Naive B cell (primary cell): ENCODE measurements at regions not wholly inside any gene's neighbourhood (a gene's known extent, or its start where the extent isn't known, plus 50 kb on each side); places are given as distances from the start of the nearest gene placed in this dataset.
A peak's percentile ranks its signal among the peaks of the same experiment; 100 is the strongest.

Source experiments
- ATAC-seq, 2 donors: fragments of 150-1000 bp; cut with Tn5 transposase; 2 replicates each; pipeline ENCODE4 v1.10.0; 2021; ENCODE audit warnings: low read depth in 2 of 2, mild to moderate bottlenecking in 2 of 2, moderate library complexity in 2 of 2
- DNase-seq: peaks from one replicate; pipeline ENCODE4 v3.0.0; 2022
- H3K27ac Mint-ChIP-seq, 6 donors: one replicate each; pipeline ENCODE4 v1.8.0; 2020 to 2022; ENCODE audit warnings: mild to moderate bottlenecking in 6 of 6, mixed read lengths in 6 of 6, moderate library complexity in 5 of 6, inconsistent platforms in 2 of 6
- H3K27me3 Mint-ChIP-seq, 3 donors: one replicate each; pipeline ENCODE4 v1.8.0; 2021 to 2022; ENCODE audit warnings: mixed read lengths in 3 of 3, mild to moderate bottlenecking in 1 of 3
- H3K36me3 Mint-ChIP-seq, 2 donors: one replicate each; pipeline ENCODE4 v1.8.0; 2020 to 2022; ENCODE audit warnings: mixed read lengths in 2 of 2, inconsistent platforms in 1 of 2, mild to moderate bottlenecking in 1 of 2
- H3K4me1 Mint-ChIP-seq, 3 donors: one replicate each; pipeline ENCODE4 v1.8.0; 2020 to 2022; ENCODE audit warnings: mixed read lengths in 3 of 3, inconsistent platforms in 1 of 3, mild to moderate bottlenecking in 1 of 3, moderate library complexity in 1 of 3
- H3K4me3 Mint-ChIP-seq, 8 donors: one replicate each; pipeline ENCODE4 v1.8.0; 2020 to 2022; ENCODE audit warnings: mild to moderate bottlenecking in 8 of 8, mixed read lengths in 8 of 8, moderate library complexity in 8 of 8, inconsistent platforms in 2 of 8
- H3K9me3 Mint-ChIP-seq, 7 donors: one replicate each; pipeline ENCODE4 v1.8.0; 2020 to 2022; ENCODE audit warnings: mixed read lengths in 7 of 7, mild to moderate bottlenecking in 5 of 7, inconsistent platforms in 2 of 7, moderate library complexity in 1 of 7

DNA sequence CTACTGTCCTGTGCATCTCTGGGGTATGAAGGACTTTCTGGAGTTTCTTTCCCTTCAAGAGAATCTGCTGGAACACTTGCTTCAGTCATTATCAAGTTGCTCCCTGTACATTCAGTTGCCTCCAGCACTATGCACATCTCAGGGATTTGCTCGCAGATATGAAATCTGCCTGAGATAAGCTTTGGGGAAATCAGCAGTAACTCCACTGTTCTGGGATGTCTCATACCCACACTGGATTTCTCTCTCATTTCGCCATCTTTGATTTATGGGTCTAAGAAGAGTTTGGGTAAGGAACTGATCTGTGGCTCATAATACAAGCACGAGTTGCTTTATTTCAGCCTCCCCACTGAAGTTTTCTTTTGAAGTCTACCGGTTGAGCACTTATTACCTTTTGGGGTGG, 585.6 kb downstream of the PSAT1 start:
- ATAC-seq (no peak), DNase-seq (no peak)
- H3K9me3 Mint-ChIP-seq: peaks cover 0 to 3% (median 0%) of the 10 kb centered on the region in 7 donors
- H3K36me3 Mint-ChIP-seq: no peaks in the 10 kb centered on the region
- no peaks in the 10 kb centered on the region for H3K4me1 Mint-ChIP-seq
- no peak overlapping the region for H3K27ac Mint-ChIP-seq
- no peak overlapping the region for H3K4me3 Mint-ChIP-seq
- H3K27me3 Mint-ChIP-seq: peaks cover 0 to 14% (median 4%) of the 10 kb centered on the region in 3 donors

DNA sequence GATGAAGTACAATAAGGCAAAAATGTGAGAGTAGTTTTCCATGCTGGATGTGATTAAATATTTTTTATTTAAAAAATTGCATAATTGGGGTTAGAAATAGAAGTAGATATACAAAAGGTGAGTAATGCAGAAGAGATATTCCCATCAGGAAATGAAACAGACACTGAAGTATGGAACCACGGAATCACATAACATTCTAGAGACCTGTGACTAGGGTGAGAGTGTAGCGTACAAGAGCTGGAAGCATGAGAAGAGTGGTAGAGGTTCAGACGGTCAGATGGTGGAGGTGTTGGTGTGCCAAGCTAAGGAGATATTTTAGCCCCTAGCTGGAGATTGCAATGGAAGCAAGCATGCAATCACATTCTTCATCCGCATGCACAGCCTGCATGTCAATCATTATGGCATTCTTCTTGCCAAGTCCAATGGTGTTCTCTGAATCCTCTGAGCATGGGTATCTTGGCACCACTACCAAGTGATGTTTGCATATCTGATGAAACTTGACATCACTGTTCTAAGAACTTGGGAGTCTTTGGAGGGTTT, 587.8 kb downstream of the PSAT1 start:
- H3K4me1 Mint-ChIP-seq: no peaks in the 10 kb centered on the region
- no peak overlapping the region for H3K4me3 Mint-ChIP-seq
- DNase-seq (no peak), ATAC-seq (no peak)
- no peaks in the 10 kb centered on the region for H3K36me3 Mint-ChIP-seq
- peaks cover 0 to 14% (median 4%) of the 10 kb centered on the region in 3 donors for H3K27me3 Mint-ChIP-seq
- no peak overlapping the region for H3K27ac Mint-ChIP-seq
- peaks cover 0 to 3% (median 0%) of the 10 kb centered on the region in 7 donors for H3K9me3 Mint-ChIP-seq

- ATAC-seq: no peak
- no peak for DNase-seq
- Mint-ChIP-seq H3K36me3 (no peaks in the 10 kb centered on the region), H3K9me3 (peaks cover 0 to 10% (median 3%) of the 10 kb centered on the region in 7 donors), H3K4me3 (no peak overlapping the region), H3K27ac (no peak overlapping the region), H3K27me3 (peaks cover 0 to 5% (median 5%) of the 10 kb centered on the region in 3 donors), H3K4me1 (no peaks in the 10 kb centered on the region)
Measured at GRCh38 chr9:78892182-78892581, 595.3 kb downstream of the PSAT1 start.

DNA sequence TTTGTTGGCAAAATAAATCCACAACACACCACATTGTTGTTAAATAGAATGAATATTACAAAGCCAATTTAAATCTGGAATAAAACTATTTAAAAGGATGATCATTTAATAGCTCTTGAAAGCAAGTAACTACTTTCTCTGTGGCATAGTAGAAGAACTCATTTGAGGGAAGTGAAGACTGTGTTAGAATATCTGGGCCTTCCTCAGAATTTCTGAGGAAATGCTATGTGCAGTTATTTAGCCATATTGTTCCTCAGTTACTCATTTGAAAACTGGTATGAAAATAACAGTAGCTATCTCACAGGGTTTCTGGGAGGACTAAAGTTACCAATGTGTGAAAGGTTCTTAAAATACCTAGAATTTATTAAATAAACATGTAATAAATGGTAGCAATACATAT, 595.8 kb downstream of the PSAT1 start:
- ATAC-seq (no peak), DNase-seq (no peak)
- H3K36me3 Mint-ChIP-seq: no peaks in the 10 kb centered on the region
- H3K27ac Mint-ChIP-seq: no peak overlapping the region
- H3K9me3 Mint-ChIP-seq: peaks cover 0 to 10% (median 3%) of the 10 kb centered on the region in 7 donors
- peaks cover 0 to 5% (median 5%) of the 10 kb centered on the region in 3 donors for H3K27me3 Mint-ChIP-seq
- no peaks in the 10 kb centered on the region for H3K4me1 Mint-ChIP-seq
- no peak overlapping the region for H3K4me3 Mint-ChIP-seq

GRCh38 chr9:78893774-78894401, 597.0 kb downstream of the PSAT1 start:
- no peaks in the 10 kb centered on the region for H3K4me1 Mint-ChIP-seq
- no peaks in the 10 kb centered on the region for H3K36me3 Mint-ChIP-seq

DNA sequence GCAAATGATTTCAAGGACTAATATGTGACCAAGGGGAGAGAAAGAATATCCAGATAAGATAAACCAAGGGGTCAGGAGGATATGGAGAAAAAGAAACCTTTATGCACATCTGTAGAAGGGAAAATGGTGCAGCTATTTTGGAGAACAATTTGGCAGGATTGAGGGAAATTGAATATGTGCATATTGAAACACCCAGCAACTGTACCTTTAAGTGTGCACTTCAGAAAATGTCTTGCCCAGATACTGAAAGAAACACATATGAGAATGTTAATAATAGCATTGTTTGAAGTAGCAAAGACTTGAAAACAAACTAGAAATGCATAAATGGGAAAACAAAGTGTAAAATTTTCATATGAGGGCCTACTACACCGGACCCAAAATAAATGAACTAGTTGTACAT, 599.6 kb downstream of the PSAT1 start:
- Mint-ChIP-seq H3K4me1 (no peaks in the 10 kb centered on the region), H3K9me3 (no peaks in the 10 kb centered on the region), H3K27ac (no peak overlapping the region), H3K36me3 (no peaks in the 10 kb centered on the region), H3K27me3 (peaks cover 0 to 5% (median 5%) of the 10 kb centered on the region in 3 donors), H3K4me3 (no peak overlapping the region)
- ATAC-seq (no peak), DNase-seq (no peak)

More at GRCh38 chr9:78893774-78894401, 597.0 kb downstream of the PSAT1 start:
- ATAC-seq (no peak), DNase-seq (no peak)
- no peak overlapping the region for H3K27ac Mint-ChIP-seq
- H3K27me3 Mint-ChIP-seq: peaks cover 0 to 5% (median 5%) of the 10 kb centered on the region in 3 donors
- H3K9me3 Mint-ChIP-seq: peaks cover 0 to 10% (median 2%) of the 10 kb centered on the region in 7 donors
- H3K4me3 Mint-ChIP-seq: no peak overlapping the region

- Mint-ChIP-seq H3K36me3 (no peaks in the 10 kb centered on the region), H3K4me1 (no peaks in the 10 kb centered on the region), H3K4me3 (no peak overlapping the region), H3K27ac (no peak overlapping the region), H3K27me3 (peaks cover 0 to 10% (median 5%) of the 10 kb centered on the region in 3 donors), H3K9me3 (no peaks in the 10 kb centered on the region)
- DNase-seq: no peak
- ATAC-seq: no peak
Measured at GRCh38 chr9:78898234-78898633, 601.3 kb downstream of the PSAT1 start.

DNA sequence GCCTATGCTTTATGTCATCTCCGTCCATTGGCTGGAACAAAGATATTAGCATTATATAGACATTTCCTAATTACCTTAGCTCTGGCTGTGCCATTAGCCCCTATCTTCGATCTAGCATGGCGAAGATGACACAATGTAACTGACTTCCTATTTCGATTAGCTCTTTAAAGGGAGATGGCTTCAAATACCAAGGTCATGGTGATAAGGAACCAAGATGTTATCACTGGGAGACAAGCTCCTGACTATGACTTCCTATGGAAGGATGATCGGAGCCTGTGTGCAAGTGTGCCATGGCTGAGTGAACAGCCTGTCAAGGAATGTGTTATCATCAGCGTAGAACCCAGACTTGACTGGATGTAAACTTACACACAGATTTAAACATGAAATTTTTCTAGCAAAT, 602.1 kb downstream of the PSAT1 start:
- Mint-ChIP-seq H3K4me1 (no peaks in the 10 kb centered on the region), H3K36me3 (no peaks in the 10 kb centered on the region), H3K4me3 (no peak overlapping the region), H3K27me3 (peaks cover 0 to 10% (median 3%) of the 10 kb centered on the region in 3 donors), H3K27ac (no peak overlapping the region), H3K9me3 (no peaks in the 10 kb centered on the region)
- DNase-seq (no peak), ATAC-seq (no peak)

- H3K9me3 Mint-ChIP-seq: peaks cover 0 to 3% (median 0%) of the 10 kb centered on the region in 7 donors
- no peak overlapping the region for H3K4me3 Mint-ChIP-seq
- H3K4me1 Mint-ChIP-seq: no peaks in the 10 kb centered on the region
- H3K27me3 Mint-ChIP-seq: peaks cover 0 to 10% (median 0%) of the 10 kb centered on the region in 3 donors
- ATAC-seq (no peak), DNase-seq (no peak)
- H3K36me3 Mint-ChIP-seq: no peaks in the 10 kb centered on the region
- H3K27ac Mint-ChIP-seq: no peak overlapping the region
Measured at GRCh38 chr9:78900500-78900899, 603.6 kb downstream of the PSAT1 start.

GRCh38 chr9:78902051-78902450, 605.1 kb downstream of the PSAT1 start:
- no peak for ATAC-seq
- Mint-ChIP-seq H3K4me1 (no peaks in the 10 kb centered on the region), H3K9me3 (peaks cover 0 to 3% (median 0%) of the 10 kb centered on the region in 7 donors), H3K27me3 (peaks cover 0 to 6% (median 5%) of the 10 kb centered on the region in 3 donors), H3K36me3 (no peaks in the 10 kb centered on the region), H3K27ac (no peak overlapping the region), H3K4me3 (no peak overlapping the region)
- no peak for DNase-seq

GRCh38 chr9:78903581-78903980, 606.7 kb downstream of the PSAT1 start:
- DNase-seq: no peak
- Mint-ChIP-seq H3K4me3 (no peak overlapping the region), H3K27me3 (peaks cover 0 to 6% (median 5%) of the 10 kb centered on the region in 3 donors), H3K9me3 (peaks cover 0 to 6% (median 2%) of the 10 kb centered on the region in 7 donors), H3K4me1 (no peaks in the 10 kb centered on the region), H3K27ac (no peak overlapping the region), H3K36me3 (peaks cover 0 to 4% of the 10 kb centered on the region in 2 donors)
- no peak for ATAC-seq

- Mint-ChIP-seq H3K27ac (no peak overlapping the region), H3K9me3 (peaks cover 0 to 7% (median 4%) of the 10 kb centered on the region in 7 donors), H3K27me3 (peaks cover 0 to 9% (median 5%) of the 10 kb centered on the region in 3 donors), H3K4me1 (no peaks in the 10 kb centered on the region), H3K36me3 (peaks cover 0 to 7% of the 10 kb centered on the region in 2 donors), H3K4me3 (no peak overlapping the region)
- ATAC-seq (no peak), DNase-seq (no peak)
Measured at GRCh38 chr9:78904686-78905085, 607.8 kb downstream of the PSAT1 start.

DNA sequence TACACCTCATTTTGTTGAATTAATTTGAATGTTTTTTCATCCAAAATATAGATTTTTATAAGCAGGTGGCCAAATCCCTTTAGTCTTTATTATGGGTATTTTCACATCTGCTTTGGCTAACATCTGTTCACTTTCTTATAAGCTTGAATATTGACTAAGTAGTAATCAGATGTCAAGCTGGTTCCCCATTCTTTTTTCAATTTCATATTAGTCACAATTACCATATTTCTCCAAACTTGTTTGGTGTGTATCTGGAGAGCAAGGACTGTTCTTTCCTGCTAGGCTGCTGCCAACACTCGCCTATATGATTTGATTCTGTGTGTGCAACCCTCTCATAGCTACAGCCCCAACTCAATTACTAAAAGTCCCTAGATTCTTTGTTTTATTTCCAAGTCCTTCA, 608.5 kb downstream of the PSAT1 start:
- H3K36me3 Mint-ChIP-seq: peaks cover 0 to 7% of the 10 kb centered on the region in 2 donors
- H3K9me3 Mint-ChIP-seq: peaks cover 0 to 7% (median 4%) of the 10 kb centered on the region in 7 donors
- peaks cover 0 to 10% (median 5%) of the 10 kb centered on the region in 3 donors for H3K27me3 Mint-ChIP-seq
- no peak for ATAC-seq
- H3K4me3 Mint-ChIP-seq: no peak overlapping the region
- H3K27ac Mint-ChIP-seq: peak overlapping the region in 1 of 6 donors; percentile 6
- no peaks in the 10 kb centered on the region for H3K4me1 Mint-ChIP-seq
- no peak for DNase-seq

- Mint-ChIP-seq H3K4me1 (no peaks in the 10 kb centered on the region), H3K9me3 (peaks cover 0 to 7% (median 4%) of the 10 kb centered on the region in 7 donors), H3K36me3 (peaks cover 0 to 7% of the 10 kb centered on the region in 2 donors), H3K27me3 (peaks cover 0 to 10% (median 5%) of the 10 kb centered on the region in 3 donors), H3K27ac (no peak overlapping the region), H3K4me3 (no peak overlapping the region)
- DNase-seq (no peak), ATAC-seq (no peak)
Measured at GRCh38 chr9:78905986-78906755, 609.2 kb downstream of the PSAT1 start.
